ENCODE measurements at regions not wholly inside any gene's neighbourhood (a gene's known extent, or its start where the extent isn't known, plus 50 kb on each side); places are given as distances from the start of the nearest gene placed in this dataset.

GRCh38 chr2:76257802-76258201, 547.1 kb upstream of the GCFC2 start:
- TF ChIP-seq POLR2A (IDR thresholded peaks at IDR 0.05) (no peak), CTCF (IDR thresholded peaks at IDR 0.05) (no peak), EP300 (IDR thresholded peaks at IDR 0.05) (no peak)
- H3K9me3 ChIP-seq, result no peaks in the 10 kb centered on the region
- no peak for DNase-seq (ENCODE audit: low spot score in 2 of 2)
- no peaks in the 10 kb centered on the region for H3K4me1 ChIP-seq
- no peak overlapping the region for H3K4me3 ChIP-seq
- H3K27ac ChIP-seq, result no peak overlapping the region
- H3K36me3 ChIP-seq, result no peaks in the 10 kb centered on the region
- no peaks in the 10 kb centered on the region for H3K27me3 ChIP-seq

- Histone ChIP-seq H3K9me3 (no peaks in the 10 kb centered on the region), H3K36me3 (no peaks in the 10 kb centered on the region), H3K4me1 (no peaks in the 10 kb centered on the region), H3K4me3 (no peak overlapping the region), H3K27ac (no peak overlapping the region), H3K27me3 (no peaks in the 10 kb centered on the region)
- no peak for DNase-seq (ENCODE audit: low spot score in 2 of 2)
- TF ChIP-seq POLR2A (IDR thresholded peaks at IDR 0.05) (no peak), CTCF (IDR thresholded peaks at IDR 0.05) (no peak), EP300 (IDR thresholded peaks at IDR 0.05) (no peak)
- WGBS, 2 donors, result 52 to 57% methylated on average over 3 of the region's 3 CpGs
Observed at GRCh38 chr2:76256458-76257088, 545.9 kb upstream of the GCFC2 start.

- no peak for DNase-seq (ENCODE audit: low spot score in 2 of 2)
- Histone ChIP-seq H3K4me1 (no peaks in the 10 kb centered on the region), H3K4me3 (no peak overlapping the region), H3K27me3 (no peaks in the 10 kb centered on the region), H3K9me3 (no peaks in the 10 kb centered on the region), H3K27ac (no peak overlapping the region), H3K36me3 (no peaks in the 10 kb centered on the region)
- 10 to 15% methylated on average over 1 of the region's 1 CpG for WGBS, 2 donors
- TF ChIP-seq POLR2A (IDR thresholded peaks at IDR 0.05) (no peak), CTCF (IDR thresholded peaks at IDR 0.05) (no peak), EP300 (IDR thresholded peaks at IDR 0.05) (no peak)
Observed at GRCh38 chr2:76252704-76253103, 542.0 kb upstream of the GCFC2 start.

- 79 to 82% methylated on average over 2 of the region's 2 CpGs for WGBS, 2 donors
Observed at GRCh38 chr2:76251342-76251741, 540.6 kb upstream of the GCFC2 start.

GRCh38 chr2:76247006-76247405, 536.3 kb upstream of the GCFC2 start:
- no peaks in the 10 kb centered on the region for H3K4me1 ChIP-seq
- H3K27ac ChIP-seq, result no peak overlapping the region
- no peak for DNase-seq (ENCODE audit: low spot score in 2 of 2)
- no peak overlapping the region for H3K4me3 ChIP-seq
- TF ChIP-seq EP300 (IDR thresholded peaks at IDR 0.05) (no peak), CTCF (IDR thresholded peaks at IDR 0.05) (no peak), POLR2A (IDR thresholded peaks at IDR 0.05) (no peak)
- H3K27me3 ChIP-seq, result no peaks in the 10 kb centered on the region
- H3K36me3 ChIP-seq, result no peaks in the 10 kb centered on the region
- H3K9me3 ChIP-seq, result peaks cover 0 to 9% (median 0%) of the 10 kb centered on the region in 4 donors
- 74 to 93% methylated on average over 3 of the region's 3 CpGs for WGBS, 2 donors

More at GRCh38 chr2:76251342-76251741, 540.6 kb upstream of the GCFC2 start:
- Histone ChIP-seq H3K27me3 (no peaks in the 10 kb centered on the region), H3K4me1 (no peaks in the 10 kb centered on the region), H3K36me3 (no peaks in the 10 kb centered on the region), H3K9me3 (peaks cover 0 to 9% (median 0%) of the 10 kb centered on the region in 4 donors), H3K27ac (no peak overlapping the region), H3K4me3 (no peak overlapping the region)
- no peak for TF ChIP-seq POLR2A (IDR thresholded peaks at IDR 0.05)
- TF ChIP-seq CTCF (IDR thresholded peaks at IDR 0.05), result no peak
- no peak for TF ChIP-seq EP300 (IDR thresholded peaks at IDR 0.05)
- DNase-seq (ENCODE audit: low spot score in 2 of 2), result no peak
